ENCODE measurements at regions not wholly inside any gene's neighbourhood (a gene's known extent, or its start where the extent isn't known, plus 50 kb on each side); places are given as distances from the start of the nearest gene placed in this dataset.

DNA sequence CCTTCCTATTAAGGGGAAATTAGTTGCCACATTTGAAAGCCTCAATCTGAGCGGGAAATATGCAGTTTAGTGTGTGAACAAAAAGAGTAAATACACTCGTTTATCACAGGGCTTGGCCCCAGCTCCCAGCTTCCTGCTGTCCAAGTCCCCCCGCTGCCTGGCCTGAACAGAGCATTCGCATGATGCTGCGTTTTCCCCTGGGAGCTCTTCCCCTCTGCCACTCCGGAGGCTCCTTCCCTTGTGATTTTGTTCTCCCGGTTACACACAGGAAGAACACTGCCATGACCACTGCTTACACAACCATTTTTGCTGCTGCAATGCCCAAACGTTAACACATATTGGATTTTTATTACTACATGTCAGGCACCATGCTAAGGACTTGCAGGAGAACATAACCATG, 120.7 kb upstream of the ADARB2 start:
- no peak overlapping the region for H3K4me2 ChIP-seq (ENCODE audit: low read length)
- intact Hi-C loops (cut with micrococcal nuclease; ENCODE audit: unreplicated experiment), result no loop called here
- TF ChIP-seq CTCF (conservative IDR thresholded peaks at IDR 0.05; ENCODE audit: low read length) (no peak), EZH2phosphoT487 (IDR thresholded peaks at IDR 0.05; ENCODE audit: borderline replicate concordance, low read depth, low read length) (no peak)
- no peaks in the 10 kb centered on the region for H4K20me1 ChIP-seq (ENCODE audit: insufficient read depth, low read length)
- ChIA-PET CTCF (ENCODE audit: unreplicated experiment) (no interaction called here), POLR2A (no interaction called here)
- H3K9me3 ChIP-seq (ENCODE audit: low read length), result no peaks in the 10 kb centered on the region
- BruUV-seq (replicated peaks), result no TSS peak
- H3K79me2 ChIP-seq (ENCODE audit: insufficient read depth, low read depth, low read length), result no peaks in the 10 kb centered on the region
- no peaks in the 10 kb centered on the region for H3K36me3 ChIP-seq (ENCODE audit: insufficient read depth, low read length)
- H3K4me1 ChIP-seq (ENCODE audit: insufficient read depth, low read length, poor library complexity, severe bottlenecking), result no peaks in the 10 kb centered on the region
- DNase-seq (ENCODE audit: low spot score), result no peak
- no peak overlapping the region for H2AFZ ChIP-seq (ENCODE audit: low read length)
- H3K9me2 ChIP-seq (ENCODE audit: insufficient read depth, low read length), result no peaks in the 10 kb centered on the region
- H3K4me3 ChIP-seq (ENCODE audit: low read depth, low read length, poor library complexity, severe bottlenecking), result no peak overlapping the region
- H3K27ac ChIP-seq (ENCODE audit: low read depth, low read length, poor library complexity, severe bottlenecking), result no peak overlapping the region

GRCh38 chr10:1855911-1856310, 118.6 kb upstream of the ADARB2 start:
- no peak for DNase-seq (ENCODE audit: low spot score)
- Histone ChIP-seq H3K4me2 (ENCODE audit: low read length) (no peak overlapping the region), H3K4me3 (ENCODE audit: low read depth, low read length, poor library complexity, severe bottlenecking) (no peak overlapping the region), H3K27ac (ENCODE audit: low read depth, low read length, poor library complexity, severe bottlenecking) (no peak overlapping the region), H4K20me1 (ENCODE audit: insufficient read depth, low read length) (no peaks in the 10 kb centered on the region), H3K36me3 (ENCODE audit: insufficient read depth, low read length) (no peaks in the 10 kb centered on the region), H3K9me3 (ENCODE audit: low read length) (no peaks in the 10 kb centered on the region), H2AFZ (ENCODE audit: low read length) (no peak overlapping the region), H3K4me1 (ENCODE audit: insufficient read depth, low read length, poor library complexity, severe bottlenecking) (no peaks in the 10 kb centered on the region), H3K9me2 (ENCODE audit: insufficient read depth, low read length) (no peaks in the 10 kb centered on the region), H3K79me2 (ENCODE audit: insufficient read depth, low read depth, low read length) (no peaks in the 10 kb centered on the region)
- POLR2A ChIA-PET, result no interaction called here
- BruUV-seq (replicated peaks), result no TSS peak
- CTCF ChIA-PET (ENCODE audit: unreplicated experiment), result no interaction called here
- TF ChIP-seq CTCF (conservative IDR thresholded peaks at IDR 0.05; ENCODE audit: low read length) (no peak), EZH2phosphoT487 (IDR thresholded peaks at IDR 0.05; ENCODE audit: borderline replicate concordance, low read depth, low read length) (no peak)
- intact Hi-C loops (cut with micrococcal nuclease; ENCODE audit: unreplicated experiment), result no loop called here

DNA sequence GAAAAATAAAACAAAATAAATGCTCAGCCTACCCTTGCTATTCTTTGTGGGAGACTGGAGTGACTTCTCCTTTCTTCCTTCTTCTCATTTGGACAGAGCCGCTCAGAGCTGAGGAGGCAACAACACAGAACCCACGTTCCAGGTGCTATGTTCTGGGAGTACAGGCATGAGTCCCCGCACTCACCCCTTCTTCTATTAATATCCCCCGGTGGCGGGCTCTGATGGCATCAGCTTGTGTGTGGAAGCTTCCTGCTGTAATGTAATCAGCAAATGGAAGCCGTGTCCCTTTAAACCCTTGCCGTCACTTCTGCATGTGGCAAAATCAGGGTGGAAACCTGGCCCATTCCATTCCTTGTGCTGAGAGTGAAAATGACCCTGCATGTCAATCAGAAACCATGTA, 116.9 kb upstream of the ADARB2 start:
- Histone ChIP-seq H3K9me2 (ENCODE audit: insufficient read depth, low read length) (no peaks in the 10 kb centered on the region), H3K79me2 (ENCODE audit: insufficient read depth, low read depth, low read length) (no peaks in the 10 kb centered on the region), H3K36me3 (ENCODE audit: insufficient read depth, low read length) (no peaks in the 10 kb centered on the region), H3K4me3 (ENCODE audit: low read depth, low read length, poor library complexity, severe bottlenecking) (no peak overlapping the region), H3K27ac (ENCODE audit: low read depth, low read length, poor library complexity, severe bottlenecking) (no peak overlapping the region), H3K4me1 (ENCODE audit: insufficient read depth, low read length, poor library complexity, severe bottlenecking) (no peaks in the 10 kb centered on the region), H4K20me1 (ENCODE audit: insufficient read depth, low read length) (no peaks in the 10 kb centered on the region), H3K9me3 (ENCODE audit: low read length) (no peaks in the 10 kb centered on the region), H2AFZ (ENCODE audit: low read length) (no peak overlapping the region), H3K4me2 (ENCODE audit: low read length) (no peak overlapping the region)
- no peak for DNase-seq (ENCODE audit: low spot score)
- no peak for TF ChIP-seq CTCF (conservative IDR thresholded peaks at IDR 0.05; ENCODE audit: low read length)
- TF ChIP-seq EZH2phosphoT487 (IDR thresholded peaks at IDR 0.05; ENCODE audit: borderline replicate concordance, low read depth, low read length), result no peak
- POLR2A ChIA-PET, result no interaction called here
- intact Hi-C loops (cut with micrococcal nuclease; ENCODE audit: unreplicated experiment), result no loop called here
- CTCF ChIA-PET (ENCODE audit: unreplicated experiment), result no interaction called here
- no TSS peak for BruUV-seq (replicated peaks)
